H1 (cell line): ENCODE measurements at regions not wholly inside any gene's neighbourhood (a gene's known extent, or its start where the extent isn't known, plus 50 kb on each side); places are given as distances from the start of the nearest gene placed in this dataset.

Experiments
- CTCF ChIA-PET: fragments of 300-600 bp; sonication (Branson Sonifier 250); formaldehyde crosslinking; loops from one replicate; lab custom pipeline; 2021; ENCODE audit not compliant: partially characterized antibody; lab: Charles Lee
- POLR2A ChIA-PET: fragments of 300-600 bp; sonication (Branson Sonifier 250); formaldehyde crosslinking; loops from one replicate; lab custom pipeline; 2021; ENCODE audit warnings: inconsistent platforms; ENCODE audit not compliant: partially characterized antibody; lab: Charles Lee
- DNase-seq, 2 experiments: peaks; one replicate each; pipeline versions ENCODE4 v3.0.0 to v3.0.0-alpha.2; 2010 to 2022; ENCODE audit warnings: low spot score in 2 of 2, low read depth in 1 of 2, mixed read lengths in 1 of 2
- FAIRE-seq: peaks from 2 replicates; lab custom pipeline; 2011; peaks lifted over from hg19 to GRCh38; lab: Jason Lieb, UNC
- H2AFZ ChIP-seq: 2 replicates; pipeline ENCODE4 v1.8.1; 2012; ENCODE audit warnings: low read length, inconsistent platforms
- H2AK5ac ChIP-seq: 2 replicates; pipeline ENCODE4 v1.6.1; 2013; ENCODE audit warnings: low read depth, low read length
- H2BK120ac ChIP-seq: replicated peaks from 2 replicates; pipeline ENCODE3; 2013; ENCODE audit warnings: low read depth, low read length, inconsistent platforms
- H2BK12ac ChIP-seq: 2 replicates; pipeline ENCODE4 v1.6.1; 2013; ENCODE audit warnings: low read depth, low read length
- H2BK15ac ChIP-seq: 2 replicates; pipeline ENCODE4 v1.6.1; 2013; ENCODE audit warnings: low read length
- H2BK20ac ChIP-seq: 2 replicates; pipeline ENCODE4 v1.6.1; 2013; ENCODE audit warnings: low read length
- H2BK5ac ChIP-seq: 2 replicates; pipeline ENCODE4 v1.6.1; 2013; ENCODE audit warnings: low read depth, low read length
- H3K14ac ChIP-seq: 2 replicates; pipeline ENCODE4 v1.6.1; 2013; ENCODE audit warnings: inconsistent platforms; ENCODE audit not compliant: insufficient read length
- H3K18ac ChIP-seq: 2 replicates; pipeline ENCODE4 v1.6.1; 2013; ENCODE audit warnings: low read length; ENCODE audit errors: extremely low read depth
- H3K23ac ChIP-seq: 2 replicates; pipeline ENCODE4 v1.6.1; 2013; ENCODE audit warnings: inconsistent platforms; ENCODE audit not compliant: insufficient read length
- H3K23me2 ChIP-seq: 2 replicates; pipeline ENCODE4 v1.6.1; 2013; ENCODE audit warnings: low read depth, low read length
- H3K27ac ChIP-seq: 2 replicates; pipeline ENCODE4 v1.6.1; 2011; ENCODE audit warnings: low read depth, low read length, inconsistent platforms
- H3K27me3 ChIP-seq, 4 experiments: replicated peaks in 1 of 4; 1 replicate in 1 of 4; 2 replicates in 3 of 4; pipeline versions ENCODE4 v1.6.1 to v1.8.1; 2011 to 2013; ENCODE audit warnings: low read length in 3 of 4, mild to moderate bottlenecking in 3 of 4, inconsistent platforms in 2 of 4, mixed read lengths in 2 of 4, moderate library complexity in 1 of 4; ENCODE audit not compliant: control insufficient read depth in 3 of 4, insufficient read depth in 3 of 4; ENCODE audit errors: extremely low read depth in 1 of 4
- H3K36me3 ChIP-seq, 4 experiments: 2 replicates each; pipeline versions ENCODE4 v1.6.1 to v1.8.1; 2011 to 2013; ENCODE audit warnings: mild to moderate bottlenecking in 4 of 4, low read length in 3 of 4, moderate library complexity in 2 of 4, control low read depth in 1 of 4, inconsistent platforms in 1 of 4; ENCODE audit not compliant: insufficient read depth in 4 of 4, control insufficient read depth in 2 of 4
- H3K4ac ChIP-seq: replicated peaks from 2 replicates; pipeline ENCODE3; 2013; ENCODE audit warnings: low read length, low read depth, mixed read lengths, inconsistent platforms; ENCODE audit not compliant: insufficient read length
- H3K4me1 ChIP-seq, 4 experiments: replicated peaks in 1 of 4; 1 replicate in 1 of 4; 2 replicates in 3 of 4; pipeline versions ENCODE4 v1.6.1 to v1.8.1; 2011 to 2013; ENCODE audit warnings: low read length in 3 of 4, inconsistent platforms in 2 of 4, mixed read lengths in 1 of 4; ENCODE audit not compliant: insufficient read depth in 4 of 4, control insufficient read depth in 3 of 4
- H3K4me2 ChIP-seq, 2 experiments: 2 replicates each; pipeline versions ENCODE4 v1.6.1 to v1.8.1; 2011 to 2013; ENCODE audit warnings: low read depth in 2 of 2, low read length in 2 of 2, control low read depth in 1 of 2, inconsistent platforms in 1 of 2, mild to moderate bottlenecking in 1 of 2; ENCODE audit not compliant: insufficient read depth in 1 of 2
- H3K4me3 ChIP-seq, 4 experiments: fragments of 200-600, 300-600 bp in 1 of 4; sonication (generic), shearing (Covaris generic), sonication (Bioruptor Twin) in 1 of 4; 2 replicates each; pipeline versions ENCODE4 v1.5.1 to v1.8.1; 2011 to 2016; ENCODE audit warnings: low read length in 4 of 4, low read depth in 3 of 4, control low read depth in 2 of 4, inconsistent platforms in 2 of 4, mild to moderate bottlenecking in 2 of 4, mixed read lengths in 1 of 4, moderate library complexity in 1 of 4; ENCODE audit not compliant: insufficient read depth in 2 of 4; ENCODE audit errors: extremely low read depth in 1 of 4
- H3K56ac ChIP-seq: replicated peaks from 2 replicates; pipeline ENCODE3; 2013; ENCODE audit warnings: low read depth, mild to moderate bottlenecking, mixed read lengths, low read length, inconsistent platforms; ENCODE audit not compliant: insufficient read length
- H3K79me1 ChIP-seq: 2 replicates; pipeline ENCODE4 v1.6.1; 2013; ENCODE audit warnings: low read depth, low read length, control low read depth
- H3K79me2 ChIP-seq, 2 experiments: 2 replicates each; pipeline versions ENCODE4 v1.6.1 to v1.8.1; 2012 to 2013; ENCODE audit warnings: low read length in 2 of 2, mild to moderate bottlenecking in 2 of 2, inconsistent platforms in 1 of 2; ENCODE audit not compliant: insufficient read depth in 2 of 2, control insufficient read depth in 1 of 2
- H3K9ac ChIP-seq, 4 experiments: replicated peaks in 1 of 4; 1 replicate in 1 of 4; 2 replicates in 3 of 4; pipeline versions ENCODE4 v1.6.1 to v1.8.1; 2011 to 2013; ENCODE audit warnings: low read depth in 3 of 4, low read length in 3 of 4, control low read depth in 2 of 4, mild to moderate bottlenecking in 2 of 4, moderate library complexity in 2 of 4, inconsistent platforms in 1 of 4; ENCODE audit errors: extremely low read depth in 1 of 4
- H3K9me3 ChIP-seq, 2 experiments: 2 replicates each; pipeline versions ENCODE4 v1.6.1 to v1.8.1; 2012 to 2013; ENCODE audit warnings: mild to moderate bottlenecking in 2 of 2, moderate library complexity in 2 of 2, control low read depth in 1 of 2, inconsistent platforms in 1 of 2, low read depth in 1 of 2, low read length in 1 of 2, mixed read lengths in 1 of 2; ENCODE audit not compliant: insufficient read depth in 2 of 2
- H4K20me1 ChIP-seq, 2 experiments: replicated peaks in 1 of 2; 2 replicates each; pipeline versions ENCODE3 to v1.8.1; 2011 to 2013; ENCODE audit warnings: inconsistent platforms in 2 of 2, low read length in 2 of 2, mild to moderate bottlenecking in 1 of 2; ENCODE audit not compliant: insufficient read depth in 2 of 2, control insufficient read depth in 1 of 2
- H4K5ac ChIP-seq: 2 replicates; pipeline ENCODE4 v1.6.1; 2013; ENCODE audit warnings: low read length, low read depth, mixed read lengths, inconsistent platforms; ENCODE audit not compliant: insufficient read length
- H4K8ac ChIP-seq: 2 replicates; pipeline ENCODE4 v1.8.0; 2013; ENCODE audit warnings: mild to moderate bottlenecking, moderate library complexity, low read length, inconsistent platforms; ENCODE audit not compliant: insufficient read depth; ENCODE audit errors: extremely low read depth
- H4K91ac ChIP-seq: replicated peaks from 2 replicates; pipeline ENCODE3; 2013; ENCODE audit warnings: low read length, mixed read lengths, inconsistent platforms; ENCODE audit not compliant: insufficient read length
- ATF2 ChIP-seq: IDR thresholded peaks from 2 replicates; pipeline ENCODE4 v1.6.1; 2012; ENCODE audit warnings: low read length, inconsistent platforms
- KDM5A ChIP-seq: fragments of 200-600 bp; IDR thresholded peaks from 2 replicates; pipeline ENCODE4 v1.7.1; 2012; ENCODE audit warnings: mild to moderate bottlenecking, low read length, inconsistent platforms, mixed read lengths
- NRF1 ChIP-seq: IDR thresholded peaks from 2 replicates; pipeline ENCODE4 v1.6.1; 2011; ENCODE audit warnings: mild to moderate bottlenecking, low read depth, low read length, improper control_type of control experiment
- POU5F1 ChIP-seq: IDR thresholded peaks from 2 replicates; pipeline ENCODE4 v1.6.1; 2011; ENCODE audit warnings: low read depth, mild to moderate bottlenecking, low read length, moderate library complexity
- RAD21 ChIP-seq, 2 experiments: IDR thresholded peaks in 1 of 2; conservative IDR thresholded peaks in 1 of 2; 2 replicates each; pipeline ENCODE4 v1.6.1; 2011; ENCODE audit warnings: low read depth in 2 of 2, low read length in 2 of 2, improper control_type of control experiment in 1 of 2, inconsistent platforms in 1 of 2, mild to moderate bottlenecking in 1 of 2, moderate library complexity in 1 of 2
- RBBP5 ChIP-seq: IDR thresholded peaks from 2 replicates; pipeline ENCODE4 v1.7.1; 2012; ENCODE audit warnings: low read depth, mild to moderate bottlenecking, inconsistent platforms, low read length, moderate library complexity, borderline replicate concordance
- RFX5 ChIP-seq: IDR thresholded peaks from 2 replicates; pipeline ENCODE4 v1.6.1; 2011; ENCODE audit warnings: low read depth, low read length, improper control_type of control experiment, borderline replicate concordance
- SIN3A ChIP-seq, 2 experiments: IDR thresholded peaks in 1 of 2; conservative IDR thresholded peaks in 1 of 2; 2 replicates each; pipeline ENCODE4 v1.6.1; 2011 to 2012; ENCODE audit warnings: low read length in 2 of 2, improper control_type of control experiment in 1 of 2, low read depth in 1 of 2, mild to moderate bottlenecking in 1 of 2
- SP2 ChIP-seq: IDR thresholded peaks from 2 replicates; pipeline ENCODE4 v1.6.1; 2012; ENCODE audit warnings: mild to moderate bottlenecking, low read length, inconsistent platforms
- TBP ChIP-seq: IDR thresholded peaks from 2 replicates; pipeline ENCODE4 v1.6.1; 2011; ENCODE audit warnings: low read depth, low read length, improper control_type of control experiment
- TCF12 ChIP-seq: IDR thresholded peaks from 2 replicates; pipeline ENCODE4 v1.6.1; 2011; ENCODE audit warnings: low read depth, mild to moderate bottlenecking, low read length
- WGBS, 2 experiments: shearing (Covaris generic) in 1 of 2; methylation state at CpG; one replicate each; pipeline versions ENCODE4 v1.1.6 to v1.1.7; 2013 to 2015; ENCODE audit warnings: low lambda C conversion rate in 2 of 2, mixed read lengths in 2 of 2, inconsistent platforms in 1 of 2, low coverage in 1 of 2, missing lambda C conversion rate in 1 of 2; ENCODE audit not compliant: insufficient replicate concordance in 2 of 2, insufficient coverage in 1 of 2, insufficient read length in 1 of 2; ENCODE audit errors: extremely low coverage in 1 of 2, missing lambda C conversion rate in 1 of 2; 5-methylcytosine and 5-hydroxymethylcytosine counted together

GRCh38 chr6:54722328-54722727 lies 124.2 kb upstream of the FAM83B start:
- H3K79me2 ChIP-seq: no peaks in the 10 kb centered on the region
- no peak for DNase-seq
- WGBS, 2 experiments: 96% methylated on average over 3 of the region's 3 CpGs; no CpG with 5 or more reads in 1 of the 2 experiments
- no peaks in the 10 kb centered on the region for H3K27me3 ChIP-seq
- H3K4me2 ChIP-seq: no peak overlapping the region
- no peaks in the 10 kb centered on the region for H3K9me3 ChIP-seq
- H3K18ac ChIP-seq: no peak overlapping the region
- H3K4me3 ChIP-seq: no peak overlapping the region
- FAIRE-seq: no peak
- ChIA-PET CTCF (no interaction called here), POLR2A (no interaction called here)
- no peaks in the 10 kb centered on the region for H3K23me2 ChIP-seq
- H3K36me3 ChIP-seq: no peaks in the 10 kb centered on the region
- no peak overlapping the region for H3K27ac ChIP-seq
- H3K23ac ChIP-seq: no peak overlapping the region
- no peaks in the 10 kb centered on the region for H3K4me1 ChIP-seq
- H4K20me1 ChIP-seq: no peaks in the 10 kb centered on the region
- no peak overlapping the region for H2BK20ac ChIP-seq
- no peak overlapping the region for H4K8ac ChIP-seq
- H4K91ac ChIP-seq: no peak overlapping the region
- H3K9ac ChIP-seq: no peak overlapping the region
- no peak overlapping the region for H2BK12ac ChIP-seq
- H2AFZ ChIP-seq: no peak overlapping the region
- no peak overlapping the region for H3K4ac ChIP-seq
- H2BK120ac ChIP-seq: no peak overlapping the region
- no peak overlapping the region for H3K56ac ChIP-seq
- TF ChIP-seq SP2 (no peak), NRF1 (no peak), ATF2 (no peak), POU5F1 (no peak), RBBP5 (no peak), KDM5A (no peak), RAD21 (IDR thresholded peaks at IDR 0.05 in 1 of 2, conservative IDR thresholded peaks at IDR 0.05 in 1 of 2; ENCODE audit: low read depth in 2 of 2, low read length in 2 of 2) (no peak), TBP (no peak), TCF12 (no peak), SIN3A (conservative IDR thresholded peaks at IDR 0.05 in 1 of 2, IDR thresholded peaks at IDR 0.05 in 1 of 2; ENCODE audit: low read depth in 1 of 2, low read length in 2 of 2) (no peak), RFX5 (no peak)
- H3K79me1 ChIP-seq: no peaks in the 10 kb centered on the region
- no peak overlapping the region for H2AK5ac ChIP-seq
- H3K14ac ChIP-seq: no peak overlapping the region
- H4K5ac ChIP-seq: no peak overlapping the region
- no peak overlapping the region for H2BK5ac ChIP-seq
- no peak overlapping the region for H2BK15ac ChIP-seq
